Body of pancreas (tissue), 4 donors: ENCODE measurements at regions not wholly inside any gene's neighbourhood (a gene's known extent, or its start where the extent isn't known, plus 50 kb on each side); places are given as distances from the start of the nearest gene placed in this dataset.

Experiments
- ATAC-seq: fragments of 150-250 bp; one replicate; pipeline ENCODE4 v1.9.1; 2016
- DNase-seq, 4 donors: peaks; one replicate each; pipeline ENCODE4 v3.0.0-alpha.2; 2019
- H3K27ac ChIP-seq, 4 donors: fragments of 200-600 bp; sonication (generic); 1 replicate in 3 of 4; 2 replicates in 1 of 4; pipeline versions ENCODE4 v1.5.1 to v1.6.1; 2016 to 2019; ENCODE audit warnings: mild to moderate bottlenecking in 1 of 4, mixed read lengths in 1 of 4, moderate library complexity in 1 of 4
- H3K27me3 ChIP-seq, 2 donors: fragments of 200-600 bp; sonication (generic); one replicate each; pipeline ENCODE4 v1.6.0; 2016; ENCODE audit warnings: mild to moderate bottlenecking in 1 of 2
- H3K36me3 ChIP-seq, 2 donors: fragments of 200-600 bp; sonication (generic); replicated peaks in 1 of 2; 2 replicates each; pipeline ENCODE4 v1.5.1; 2016; ENCODE audit warnings: low read depth in 2 of 2; ENCODE audit not compliant: insufficient read depth in 1 of 2
- H3K4me1 ChIP-seq: fragments of 200-600 bp; sonication (generic); one replicate; pipeline ENCODE4 v1.6.0; 2016
- H3K4me3 ChIP-seq, 2 donors: fragments of 200-600 bp; sonication (generic); 1 replicate in 1 of 2; 2 replicates in 1 of 2; pipeline ENCODE4 v1.5.1; 2016 to 2019
- H3K9me3 ChIP-seq, 3 donors: fragments of 200-600 bp; sonication (generic); 1 replicate in 2 of 3; 2 replicates in 1 of 3; pipeline ENCODE4 v1.5.1; 2016
- CTCF ChIP-seq, 7 experiments: fragments of 450-650 bp in 4 of 7; fragments of 200-600 bp in 3 of 7; sonication (generic) in 3 of 7; IDR thresholded peaks; one replicate each; pipeline ENCODE4 v1.5.1; 2016 to 2019; ENCODE audit warnings: antibody characterized with exemption in 7 of 7
- POLR2A ChIP-seq, 3 donors: fragments of 450-650 bp; IDR thresholded peaks; one replicate each; pipeline ENCODE4 v1.6.1; 2016; ENCODE audit warnings: antibody characterized with exemption in 3 of 3, mild to moderate bottlenecking in 2 of 3
- WGBS, 2 donors: methylation state at CpG; one replicate each; pipeline ENCODE4 v1.1.5; 2017; 5-methylcytosine and 5-hydroxymethylcytosine counted together
- intact Hi-C: fragments of 100-400 bp; cut with DNase I; formaldehyde crosslinking; loops from one replicate; pipeline ENCODE4 v1.15.1; 2023

- H3K9me3 ChIP-seq: no peaks in the 10 kb centered on the region
- H3K36me3 ChIP-seq: no peaks in the 10 kb centered on the region
- ATAC-seq (no peak), DNase-seq (no peak)
- 66 to 81% methylated on average over 2 of the region's 2 CpGs for WGBS, 2 donors
- no peaks in the 10 kb centered on the region for H3K4me1 ChIP-seq
- H3K27ac ChIP-seq: no peak overlapping the region
- no peaks in the 10 kb centered on the region for H3K27me3 ChIP-seq
- TF ChIP-seq CTCF (IDR thresholded peaks at IDR 0.05): no peak
- TF ChIP-seq POLR2A (IDR thresholded peaks at IDR 0.05): no peak
- H3K4me3 ChIP-seq: no peak overlapping the region
- intact Hi-C loops: no loop called here
These were observed 379.1 kb downstream of the PSAT1 start for GRCh38 chr9:78676009-78676408.

- Histone ChIP-seq H3K36me3 (no peaks in the 10 kb centered on the region), H3K4me3 (no peak overlapping the region), H3K9me3 (no peaks in the 10 kb centered on the region), H3K4me1 (no peaks in the 10 kb centered on the region), H3K27ac (no peak overlapping the region), H3K27me3 (no peaks in the 10 kb centered on the region)
- intact Hi-C loops: no loop called here
- TF ChIP-seq POLR2A (IDR thresholded peaks at IDR 0.05): no peak
- TF ChIP-seq CTCF (IDR thresholded peaks at IDR 0.05): no peak
- no peak for DNase-seq
- ATAC-seq: no peak
These were observed 379.7 kb downstream of the PSAT1 start for GRCh38 chr9:78676623-78677022.

- DNase-seq: no peak
- intact Hi-C loops: no loop called here
- H3K27me3 ChIP-seq: no peaks in the 10 kb centered on the region
- no peak overlapping the region for H3K27ac ChIP-seq
- TF ChIP-seq POLR2A (IDR thresholded peaks at IDR 0.05) (no peak), CTCF (IDR thresholded peaks at IDR 0.05) (no peak)
- ATAC-seq: no peak
- H3K36me3 ChIP-seq: no peaks in the 10 kb centered on the region
- no peaks in the 10 kb centered on the region for H3K4me1 ChIP-seq
- whole genome bisulfite sequencing, 2 donors: 57 to 70% methylated on average over 2 of the region's 2 CpGs
- H3K4me3 ChIP-seq: no peak overlapping the region
- H3K9me3 ChIP-seq: no peaks in the 10 kb centered on the region
These were observed 380.4 kb downstream of the PSAT1 start for GRCh38 chr9:78677326-78677725.

GRCh38 chr9:78678877-78679276, 382.0 kb downstream of the PSAT1 start:
- Histone ChIP-seq H3K27me3 (no peaks in the 10 kb centered on the region), H3K9me3 (no peaks in the 10 kb centered on the region), H3K4me3 (no peak overlapping the region), H3K4me1 (no peaks in the 10 kb centered on the region), H3K36me3 (no peaks in the 10 kb centered on the region), H3K27ac (no peak overlapping the region)
- ATAC-seq (no peak), DNase-seq (no peak)
- WGBS, 2 donors: 71 to 77% methylated on average over 5 of the region's 5 CpGs
- intact Hi-C loops: no loop called here
- TF ChIP-seq POLR2A (IDR thresholded peaks at IDR 0.05) (no peak), CTCF (IDR thresholded peaks at IDR 0.05) (no peak)

- H3K4me1 ChIP-seq: no peaks in the 10 kb centered on the region
- whole genome bisulfite sequencing, 2 donors: 91 to 95% methylated on average over 3 of the region's 3 CpGs
- no peaks in the 10 kb centered on the region for H3K36me3 ChIP-seq
- intact Hi-C loops: no loop called here
- TF ChIP-seq POLR2A (IDR thresholded peaks at IDR 0.05) (no peak), CTCF (IDR thresholded peaks at IDR 0.05) (no peak)
- H3K4me3 ChIP-seq: no peak overlapping the region
- DNase-seq (no peak), ATAC-seq (no peak)
- no peak overlapping the region for H3K27ac ChIP-seq
- no peaks in the 10 kb centered on the region for H3K27me3 ChIP-seq
- no peaks in the 10 kb centered on the region for H3K9me3 ChIP-seq
These were observed 383.3 kb downstream of the PSAT1 start for GRCh38 chr9:78680196-78680595.
